Lower lobe of right lung (tissue), 2 donors: ENCODE measurements at regions not wholly inside any gene's neighbourhood (a gene's known extent, or its start where the extent isn't known, plus 50 kb on each side); places are given as distances from the start of the nearest gene placed in this dataset.

Experiments
- ATAC-seq, 2 donors: fragments of 200-7000 bp; cut with Tn5 transposase; one replicate each; pipeline ENCODE4 v1.9.1; 2020 to 2022; ENCODE audit warnings: mild to moderate bottlenecking in 2 of 2, moderate library complexity in 2 of 2
- DNase-seq: peaks from one replicate; pipeline ENCODE4 v3.0.0-alpha.2; 2020
- H3K27ac ChIP-seq: fragments of 200-600 bp; one replicate; pipeline ENCODE4 v1.8.0; 2022
- H3K27me3 ChIP-seq: fragments of 200-600 bp; one replicate; pipeline ENCODE4 v1.8.0; 2022; ENCODE audit warnings: low read depth
- H3K36me3 ChIP-seq: fragments of 200-600 bp; one replicate; pipeline ENCODE4 v1.8.0; 2022; ENCODE audit warnings: mild to moderate bottlenecking
- H3K4me1 ChIP-seq: fragments of 200-600 bp; one replicate; pipeline ENCODE4 v1.8.0; 2022
- H3K4me3 ChIP-seq: fragments of 200-600 bp; one replicate; pipeline ENCODE4 v1.8.0; 2022; ENCODE audit warnings: mild to moderate bottlenecking
- H3K9me3 ChIP-seq: fragments of 200-600 bp; one replicate; pipeline ENCODE4 v1.8.0; 2022
- intact Hi-C: fragments of 100-400 bp; cut with DNase I; formaldehyde crosslinking; loops from one replicate; pipeline ENCODE4 v1.11.0; 2022
- TF ChIP-seq, protein P1 (sequence below): fragments of 200-600 bp; IDR thresholded peaks from one replicate; pipeline ENCODE4 v1.8.0; 2022; ENCODE audit warnings: antibody characterized with exemption, mild to moderate bottlenecking
- donor health status: DM: no; HTN: yes; CAD: no; lungs with severe emphysema.

GRCh38 chr12:130064999-130065398, 97.3 kb upstream of the FZD10 start:
- no peaks in the 10 kb centered on the region for H3K36me3 ChIP-seq
- H3K27me3 ChIP-seq, result no peaks in the 10 kb centered on the region
- H3K4me3 ChIP-seq, result no peak overlapping the region
- intact Hi-C loops, result no loop called here
- DNase-seq, result no peak
- H3K27ac ChIP-seq, result no peak overlapping the region
- no peaks in the 10 kb centered on the region for H3K9me3 ChIP-seq
- TF ChIP-seq, protein P1, sequence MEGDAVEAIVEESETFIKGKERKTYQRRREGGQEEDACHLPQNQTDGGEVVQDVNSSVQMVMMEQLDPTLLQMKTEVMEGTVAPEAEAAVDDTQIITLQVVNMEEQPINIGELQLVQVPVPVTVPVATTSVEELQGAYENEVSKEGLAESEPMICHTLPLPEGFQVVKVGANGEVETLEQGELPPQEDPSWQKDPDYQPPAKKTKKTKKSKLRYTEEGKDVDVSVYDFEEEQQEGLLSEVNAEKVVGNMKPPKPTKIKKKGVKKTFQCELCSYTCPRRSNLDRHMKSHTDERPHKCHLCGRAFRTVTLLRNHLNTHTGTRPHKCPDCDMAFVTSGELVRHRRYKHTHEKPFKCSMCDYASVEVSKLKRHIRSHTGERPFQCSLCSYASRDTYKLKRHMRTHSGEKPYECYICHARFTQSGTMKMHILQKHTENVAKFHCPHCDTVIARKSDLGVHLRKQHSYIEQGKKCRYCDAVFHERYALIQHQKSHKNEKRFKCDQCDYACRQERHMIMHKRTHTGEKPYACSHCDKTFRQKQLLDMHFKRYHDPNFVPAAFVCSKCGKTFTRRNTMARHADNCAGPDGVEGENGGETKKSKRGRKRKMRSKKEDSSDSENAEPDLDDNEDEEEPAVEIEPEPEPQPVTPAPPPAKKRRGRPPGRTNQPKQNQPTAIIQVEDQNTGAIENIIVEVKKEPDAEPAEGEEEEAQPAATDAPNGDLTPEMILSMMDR, result no peak
- no peak for ATAC-seq
- H3K4me1 ChIP-seq, result no peaks in the 10 kb centered on the region

GRCh38 chr12:130066742-130067141, 95.5 kb upstream of the FZD10 start:
- Histone ChIP-seq H3K4me1 (no peaks in the 10 kb centered on the region), H3K27ac (no peak overlapping the region), H3K9me3 (no peaks in the 10 kb centered on the region), H3K4me3 (no peak overlapping the region), H3K36me3 (no peaks in the 10 kb centered on the region), H3K27me3 (no peaks in the 10 kb centered on the region)
- intact Hi-C loops, result no loop called here
- no peak for ATAC-seq
- no peak for DNase-seq
- TF ChIP-seq, protein P1, result no peak

DNA sequence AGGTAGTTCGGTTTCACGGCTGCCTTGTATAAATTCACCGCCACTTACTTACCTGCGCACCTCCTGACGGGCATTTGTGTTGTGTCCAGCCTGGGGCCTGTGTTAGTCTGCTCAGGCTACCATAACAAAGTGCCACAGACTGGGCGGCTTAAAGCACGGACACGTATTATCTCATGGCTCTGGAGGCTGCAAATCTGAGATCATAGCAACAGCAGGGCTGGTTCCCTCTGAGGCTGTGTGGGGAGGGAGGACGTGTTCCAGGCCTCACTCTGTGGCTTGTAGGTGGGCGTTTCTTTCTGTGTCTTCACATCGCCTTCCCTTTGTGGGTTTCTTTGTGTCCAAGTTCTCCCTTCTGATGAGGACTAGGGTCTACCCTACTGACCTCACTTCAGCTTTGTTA, 93.5 kb upstream of the FZD10 start:
- Histone ChIP-seq H3K36me3 (no peaks in the 10 kb centered on the region), H3K27me3 (no peaks in the 10 kb centered on the region), H3K27ac (no peak overlapping the region), H3K4me3 (no peak overlapping the region), H3K9me3 (no peaks in the 10 kb centered on the region), H3K4me1 (no peaks in the 10 kb centered on the region)
- ATAC-seq, result no peak
- TF ChIP-seq, protein P1, result no peak
- intact Hi-C loops, result no loop called here
- DNase-seq, result no peak

- Histone ChIP-seq H3K4me1 (no peaks in the 10 kb centered on the region), H3K9me3 (no peaks in the 10 kb centered on the region), H3K36me3 (no peaks in the 10 kb centered on the region), H3K27ac (no peak overlapping the region), H3K4me3 (no peak overlapping the region), H3K27me3 (no peaks in the 10 kb centered on the region)
- intact Hi-C loops, result no loop called here
- TF ChIP-seq, protein P1, result no peak
- DNase-seq (no peak), ATAC-seq (peak in 1 of 2 donors; percentile 9)
These were observed 92.1 kb upstream of the FZD10 start for GRCh38 chr12:130070126-130070611.

DNA sequence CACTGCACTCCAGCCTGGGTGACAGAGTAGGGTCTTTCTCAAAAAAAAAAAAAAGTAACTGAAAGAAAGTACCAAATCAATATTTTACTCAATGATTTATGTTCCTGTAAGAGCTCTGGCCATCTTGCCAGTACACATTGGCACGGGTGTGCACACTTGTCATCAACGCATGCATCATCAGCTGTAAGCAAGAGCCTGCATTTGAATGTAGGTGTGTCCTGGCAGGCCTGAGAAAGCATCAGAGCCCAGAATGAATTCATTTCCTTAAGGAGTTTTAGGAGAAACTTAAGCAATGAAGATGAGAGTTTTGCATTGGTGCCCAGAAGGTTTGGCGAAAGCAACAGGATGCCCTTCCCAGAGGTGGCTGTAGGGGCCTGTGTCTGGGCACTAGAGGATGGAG, 88.5 kb upstream of the FZD10 start:
- DNase-seq (no peak), ATAC-seq (no peak)
- TF ChIP-seq, protein P1, result no peak
- Histone ChIP-seq H3K36me3 (no peaks in the 10 kb centered on the region), H3K9me3 (no peaks in the 10 kb centered on the region), H3K4me1 (no peaks in the 10 kb centered on the region), H3K27me3 (no peaks in the 10 kb centered on the region), H3K27ac (no peak overlapping the region), H3K4me3 (no peak overlapping the region)
- intact Hi-C loops, result no loop called here
